T-helper 1 cell treated with Interleukin-12 subunit alpha and Interleukin-12 subunit beta and Interleukin-4 antibody, amounts not matched to agents 30 μg/mL and 1 μg/mL, for 36 hours (primary cell): ENCODE measurements at regions not wholly inside any gene's neighbourhood (a gene's known extent, or its start where the extent isn't known, plus 50 kb on each side); places are given as distances from the start of the nearest gene placed in this dataset.

Source experiments
- H3K27ac Mint-ChIP-seq: one replicate; pipeline ENCODE4 v1.8.0; 2021; ENCODE audit warnings: mild to moderate bottlenecking, mixed read lengths
- H3K27me3 Mint-ChIP-seq: one replicate; pipeline ENCODE4 v1.8.0; 2021; ENCODE audit warnings: low read depth, mixed read lengths
- H3K36me3 Mint-ChIP-seq: one replicate; pipeline ENCODE4 v1.8.0; 2021; ENCODE audit warnings: low read depth, mixed read lengths
- H3K4me1 Mint-ChIP-seq: one replicate; pipeline ENCODE4 v1.8.0; 2021; ENCODE audit warnings: low read depth, mixed read lengths
- H3K4me3 Mint-ChIP-seq: one replicate; pipeline ENCODE4 v1.8.0; 2021; ENCODE audit warnings: mild to moderate bottlenecking, moderate library complexity, mixed read lengths
- H3K9me3 Mint-ChIP-seq: one replicate; pipeline ENCODE4 v1.8.0; 2021; ENCODE audit warnings: mixed read lengths

DNA sequence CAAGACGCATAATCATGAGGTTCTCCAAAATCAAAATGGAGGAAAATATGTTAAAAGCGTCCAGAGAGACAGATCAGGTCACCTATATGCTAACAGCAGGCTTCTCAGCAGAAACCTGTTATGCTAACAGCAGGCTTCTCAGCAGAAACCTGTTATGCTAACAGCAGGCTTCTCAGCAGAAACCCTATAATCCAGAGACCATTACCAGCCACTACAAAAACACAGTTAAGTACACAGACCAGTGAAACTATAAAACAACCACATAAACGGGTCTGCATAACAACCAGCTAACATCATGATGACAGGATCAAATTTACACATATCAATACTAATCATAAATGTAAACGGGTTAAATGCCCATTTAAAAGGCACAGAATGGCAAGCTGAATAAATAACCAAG is 1548.4 kb upstream of the TMEFF2 start:
- Mint-ChIP-seq H3K4me1 (no peaks in the 10 kb centered on the region), H3K27ac (no peak overlapping the region), H3K9me3 (no peaks in the 10 kb centered on the region), H3K36me3 (no peaks in the 10 kb centered on the region), H3K4me3 (no peak overlapping the region), H3K27me3 (no peaks in the 10 kb centered on the region)

DNA sequence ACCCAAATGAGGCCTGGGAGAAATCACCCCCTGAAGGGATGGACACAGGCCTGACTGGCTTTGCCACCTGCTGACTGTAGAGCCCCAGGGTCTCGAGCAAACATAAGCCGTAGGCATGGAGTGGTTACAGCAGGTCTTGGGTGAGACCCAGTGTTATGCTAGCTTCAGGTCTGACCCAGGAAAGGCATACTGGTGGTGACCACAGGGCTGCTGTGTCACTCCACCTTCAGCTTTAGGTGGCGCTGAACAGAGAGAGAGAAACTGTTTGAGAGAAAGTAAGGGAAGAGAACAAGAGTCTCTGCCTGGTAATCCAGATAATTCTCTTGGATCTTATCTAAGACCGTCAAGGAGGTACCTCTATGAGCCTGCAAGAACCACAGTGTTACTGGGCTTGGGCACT is 1544.2 kb upstream of the TMEFF2 start:
- no peaks in the 10 kb centered on the region for H3K9me3 Mint-ChIP-seq
- no peak overlapping the region for H3K4me3 Mint-ChIP-seq
- H3K27me3 Mint-ChIP-seq: no peaks in the 10 kb centered on the region

DNA sequence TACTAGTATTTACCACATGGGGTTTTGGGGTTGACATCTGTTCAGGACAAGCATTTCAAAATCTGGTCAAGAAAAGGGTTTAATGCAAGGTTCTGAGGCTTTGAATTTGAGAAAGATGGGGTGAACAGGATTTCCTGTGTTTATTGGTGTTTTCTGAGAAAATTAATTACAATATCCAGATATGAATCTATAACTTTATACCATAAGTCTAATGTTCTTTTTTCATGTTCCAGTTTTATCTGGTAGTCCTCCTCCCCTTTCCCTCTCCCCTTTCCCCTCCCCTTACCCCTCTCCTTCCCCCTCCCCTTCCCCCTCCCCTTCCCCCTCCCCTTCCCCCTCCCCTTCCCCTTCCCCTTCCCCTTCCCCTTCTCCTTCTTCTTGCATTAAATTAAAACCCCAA is 1518.2 kb upstream of the TMEFF2 start:
- Mint-ChIP-seq H3K9me3 (peaks cover 3% of the 10 kb centered on the region), H3K36me3 (no peaks in the 10 kb centered on the region), H3K27ac (no peak overlapping the region), H3K4me3 (no peak overlapping the region), H3K4me1 (no peaks in the 10 kb centered on the region), H3K27me3 (no peaks in the 10 kb centered on the region)

More for the DNA sequence above, 1544.2 kb upstream of the TMEFF2 start:
- no peaks in the 10 kb centered on the region for H3K4me1 Mint-ChIP-seq
- H3K36me3 Mint-ChIP-seq: no peaks in the 10 kb centered on the region
- no peak overlapping the region for H3K27ac Mint-ChIP-seq

DNA sequence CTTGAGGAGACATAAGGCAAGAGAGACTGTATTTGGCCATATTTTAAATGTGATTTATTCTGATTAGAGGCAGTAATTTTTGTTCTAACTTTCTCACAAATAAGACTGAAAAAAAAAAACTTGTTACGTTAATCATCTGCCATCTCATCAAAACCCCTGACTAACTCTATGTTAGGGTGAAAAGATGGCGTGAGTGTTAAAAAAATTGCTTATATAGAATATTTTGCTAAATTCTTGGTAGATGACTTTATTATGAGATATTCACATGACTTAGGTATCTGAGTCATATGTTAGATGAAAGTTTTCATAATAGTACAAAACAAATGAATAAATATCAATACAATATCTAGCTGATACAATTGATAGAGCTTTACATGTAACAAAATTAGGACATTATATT is 1508.7 kb upstream of the TMEFF2 start:
- Mint-ChIP-seq H3K27ac (no peak overlapping the region), H3K4me1 (no peaks in the 10 kb centered on the region), H3K36me3 (no peaks in the 10 kb centered on the region), H3K27me3 (no peaks in the 10 kb centered on the region), H3K4me3 (no peak overlapping the region), H3K9me3 (no peaks in the 10 kb centered on the region)

DNA sequence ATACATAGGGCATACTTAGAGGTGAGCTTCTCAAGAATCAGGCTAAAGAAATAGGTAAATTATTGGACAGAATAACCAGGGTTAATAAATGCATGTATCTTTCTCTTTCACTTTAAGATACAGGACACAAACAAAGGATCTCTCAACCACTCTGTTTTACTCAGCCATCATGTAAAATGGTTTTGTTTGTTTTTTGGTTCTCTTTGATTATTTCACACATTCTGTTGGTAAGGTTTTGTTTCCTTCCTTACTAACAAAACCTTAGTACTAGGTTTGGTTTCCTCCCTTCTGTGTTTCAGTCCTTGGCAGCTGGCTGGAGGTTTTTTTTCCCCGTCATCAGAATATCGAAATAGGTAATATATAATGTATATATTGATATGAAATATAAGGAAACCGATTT is 1506.8 kb upstream of the TMEFF2 start:
- Mint-ChIP-seq H3K36me3 (no peaks in the 10 kb centered on the region), H3K9me3 (no peaks in the 10 kb centered on the region), H3K27ac (no peak overlapping the region), H3K27me3 (no peaks in the 10 kb centered on the region), H3K4me3 (no peak overlapping the region), H3K4me1 (no peaks in the 10 kb centered on the region)

DNA sequence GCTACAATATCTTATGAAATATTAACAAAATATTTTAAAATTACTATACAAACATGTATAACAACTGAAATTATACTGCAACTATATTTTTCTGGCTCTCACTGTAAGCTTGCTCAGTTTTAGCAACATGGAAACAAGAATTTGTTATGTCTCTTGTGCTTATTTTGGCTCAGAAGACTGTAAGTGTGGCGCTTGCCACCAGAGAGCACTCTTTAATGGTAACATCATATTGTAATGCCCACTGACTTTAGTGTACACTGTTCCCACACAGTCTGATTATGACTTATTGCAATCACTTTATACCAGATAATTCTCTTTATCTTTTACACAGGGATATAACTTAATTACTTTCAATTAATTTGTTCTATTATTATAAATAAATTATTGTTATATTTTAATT is 1500.6 kb upstream of the TMEFF2 start:
- Mint-ChIP-seq H3K36me3 (no peaks in the 10 kb centered on the region), H3K27me3 (no peaks in the 10 kb centered on the region), H3K4me3 (no peak overlapping the region)

DNA sequence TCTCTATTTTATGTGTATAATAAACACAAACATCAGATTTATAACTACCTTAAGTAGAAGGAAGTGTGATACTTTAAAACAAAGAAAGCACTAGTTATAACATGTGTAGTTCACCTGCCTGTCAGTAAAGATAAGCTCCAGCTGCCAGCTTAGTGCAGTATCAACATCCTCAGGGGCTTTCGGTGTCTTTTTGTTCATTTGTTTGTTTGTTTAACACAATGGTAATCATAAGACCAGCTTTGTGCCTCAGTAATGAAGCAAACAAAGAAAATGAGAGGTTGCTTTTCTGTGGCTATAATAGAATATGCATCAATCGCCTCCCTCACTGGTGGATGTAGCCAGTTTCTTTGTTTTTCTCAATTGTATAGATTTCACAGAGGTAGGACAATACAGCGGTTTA is 1499.0 kb upstream of the TMEFF2 start:
- H3K9me3 Mint-ChIP-seq: no peaks in the 10 kb centered on the region
- H3K27me3 Mint-ChIP-seq: no peaks in the 10 kb centered on the region
- no peak overlapping the region for H3K4me3 Mint-ChIP-seq
- H3K4me1 Mint-ChIP-seq: no peaks in the 10 kb centered on the region
- H3K36me3 Mint-ChIP-seq: no peaks in the 10 kb centered on the region
- H3K27ac Mint-ChIP-seq: no peak overlapping the region

More for the DNA sequence above, 1500.6 kb upstream of the TMEFF2 start:
- no peak overlapping the region for H3K27ac Mint-ChIP-seq
- no peaks in the 10 kb centered on the region for H3K4me1 Mint-ChIP-seq
- no peaks in the 10 kb centered on the region for H3K9me3 Mint-ChIP-seq

DNA sequence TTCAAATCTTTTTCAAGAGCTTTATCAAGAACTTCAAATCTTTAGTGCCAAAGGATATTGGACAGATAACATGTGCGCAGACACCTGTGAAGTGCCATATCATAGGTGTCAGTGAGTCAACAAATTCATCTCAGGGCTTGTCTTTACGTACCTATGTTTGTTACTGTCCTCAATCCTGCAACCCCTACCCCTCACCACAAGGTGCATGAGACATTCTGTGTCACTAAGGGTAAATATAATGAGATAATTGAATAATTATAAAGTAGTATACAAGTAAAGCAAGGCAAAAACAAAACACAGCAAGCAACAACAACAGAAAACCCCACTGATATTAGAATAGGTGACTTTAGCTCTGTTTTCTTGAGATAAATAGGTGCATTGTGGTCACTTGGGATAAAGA is 1495.8 kb upstream of the TMEFF2 start:
- Mint-ChIP-seq H3K36me3 (no peaks in the 10 kb centered on the region), H3K9me3 (no peaks in the 10 kb centered on the region), H3K4me1 (no peaks in the 10 kb centered on the region), H3K4me3 (no peak overlapping the region), H3K27me3 (no peaks in the 10 kb centered on the region), H3K27ac (no peak overlapping the region)

DNA sequence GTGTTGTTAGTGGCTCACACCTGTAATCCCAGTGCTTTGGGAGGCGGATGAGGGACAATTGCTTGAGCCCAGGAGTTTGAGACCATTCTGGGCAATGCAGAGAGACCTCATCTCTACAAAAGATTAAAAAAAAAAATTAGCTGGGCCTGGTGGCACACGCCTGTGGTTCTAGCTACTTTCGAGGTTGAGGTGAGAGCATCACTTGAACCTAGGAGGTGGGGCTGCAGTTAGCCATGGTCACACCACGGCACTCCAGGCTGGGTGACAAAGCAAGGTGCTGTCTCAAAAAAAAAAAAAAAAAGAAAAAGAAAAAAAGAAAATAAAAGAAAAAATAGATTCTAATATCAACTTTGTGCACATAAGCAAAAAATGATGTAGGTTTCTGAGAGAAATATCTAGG is 1492.5 kb upstream of the TMEFF2 start:
- no peaks in the 10 kb centered on the region for H3K36me3 Mint-ChIP-seq
- H3K4me3 Mint-ChIP-seq: no peak overlapping the region
- H3K4me1 Mint-ChIP-seq: no peaks in the 10 kb centered on the region
- H3K27me3 Mint-ChIP-seq: no peaks in the 10 kb centered on the region
- no peak overlapping the region for H3K27ac Mint-ChIP-seq
- H3K9me3 Mint-ChIP-seq: no peaks in the 10 kb centered on the region

DNA sequence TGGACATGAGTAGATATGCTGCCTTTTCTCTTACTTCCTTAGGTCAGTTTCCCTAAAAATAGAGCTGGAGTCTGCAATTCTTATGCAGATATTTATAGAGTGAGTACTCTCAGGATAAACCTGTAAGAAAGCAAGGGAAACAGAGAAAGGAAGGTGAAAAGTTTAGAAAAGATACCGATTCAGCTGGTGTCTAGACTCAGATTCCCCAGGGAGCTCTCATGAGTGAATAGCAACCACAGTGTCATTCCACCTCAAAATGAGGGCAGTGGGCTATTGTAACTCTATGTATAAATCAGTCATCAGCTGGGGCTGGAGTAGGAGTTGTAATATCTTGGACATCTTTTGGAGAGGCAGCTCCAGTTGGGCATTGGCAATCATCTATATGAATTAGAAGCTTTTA is 1485.1 kb upstream of the TMEFF2 start:
- no peaks in the 10 kb centered on the region for H3K9me3 Mint-ChIP-seq
- no peak overlapping the region for H3K4me3 Mint-ChIP-seq
- H3K27me3 Mint-ChIP-seq: no peaks in the 10 kb centered on the region
- no peaks in the 10 kb centered on the region for H3K36me3 Mint-ChIP-seq
- no peaks in the 10 kb centered on the region for H3K4me1 Mint-ChIP-seq
- no peak overlapping the region for H3K27ac Mint-ChIP-seq

DNA sequence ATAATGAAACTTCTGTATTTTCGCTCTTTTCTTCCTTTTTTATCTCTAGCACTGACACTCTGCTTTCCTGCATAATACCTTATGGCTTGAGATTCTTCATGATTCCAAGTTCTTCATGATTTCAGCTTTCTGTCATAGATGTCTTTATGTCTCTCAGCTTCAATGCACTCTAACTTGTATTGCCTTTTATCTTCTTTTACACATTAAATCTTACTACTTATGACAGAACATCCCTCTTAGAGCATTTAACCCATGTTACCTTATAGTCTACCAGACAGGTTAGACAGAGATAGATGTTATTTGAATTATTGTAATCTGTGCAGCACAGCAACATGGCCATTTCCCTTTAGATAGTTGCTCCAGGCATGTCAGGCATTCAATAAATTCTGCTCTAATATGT is 1475.7 kb upstream of the TMEFF2 start:
- H3K27me3 Mint-ChIP-seq: no peaks in the 10 kb centered on the region
- H3K9me3 Mint-ChIP-seq: no peaks in the 10 kb centered on the region
- no peak overlapping the region for H3K4me3 Mint-ChIP-seq
- no peaks in the 10 kb centered on the region for H3K36me3 Mint-ChIP-seq
- H3K27ac Mint-ChIP-seq: no peak overlapping the region
- H3K4me1 Mint-ChIP-seq: no peaks in the 10 kb centered on the region

DNA sequence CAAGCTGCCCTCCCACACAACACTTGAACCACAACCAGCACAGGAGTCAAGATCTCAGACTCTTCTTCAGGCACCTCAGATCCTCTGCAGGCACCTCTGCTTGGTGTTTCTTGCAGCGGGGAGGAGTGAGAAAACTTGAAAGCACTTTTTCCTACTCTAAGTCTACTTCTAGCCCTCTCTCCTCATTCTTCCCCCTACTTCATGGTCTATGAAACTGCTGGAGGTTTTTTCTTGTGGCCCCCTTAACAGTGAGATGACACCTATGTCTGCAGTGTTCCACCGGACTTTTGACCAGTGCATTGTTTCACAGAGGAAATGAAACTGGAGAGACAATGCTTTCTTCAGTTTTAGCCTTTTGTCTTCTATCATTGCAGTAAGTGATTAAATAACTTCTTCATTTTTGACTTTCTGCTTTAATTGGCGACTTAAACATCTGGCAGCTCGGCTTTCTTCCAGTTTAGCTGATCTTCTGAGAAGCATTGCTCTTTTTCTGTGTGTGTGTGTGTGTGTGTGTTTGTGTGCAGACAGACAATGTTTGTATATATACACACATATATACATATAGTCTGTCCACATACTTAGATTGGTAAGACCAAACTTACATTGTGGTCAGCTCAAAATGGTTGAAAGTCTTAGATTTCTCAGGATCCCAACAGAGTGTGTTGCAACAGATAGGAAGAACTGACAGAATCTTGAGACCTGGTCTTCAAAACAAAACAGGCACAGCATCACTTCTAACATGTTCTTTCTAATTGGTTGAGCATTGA is 1474.0 kb upstream of the TMEFF2 start:
- no peaks in the 10 kb centered on the region for H3K27me3 Mint-ChIP-seq
- H3K27ac Mint-ChIP-seq: no peak overlapping the region
- H3K4me3 Mint-ChIP-seq: no peak overlapping the region
- H3K4me1 Mint-ChIP-seq: no peaks in the 10 kb centered on the region
- no peaks in the 10 kb centered on the region for H3K36me3 Mint-ChIP-seq
- no peaks in the 10 kb centered on the region for H3K9me3 Mint-ChIP-seq

DNA sequence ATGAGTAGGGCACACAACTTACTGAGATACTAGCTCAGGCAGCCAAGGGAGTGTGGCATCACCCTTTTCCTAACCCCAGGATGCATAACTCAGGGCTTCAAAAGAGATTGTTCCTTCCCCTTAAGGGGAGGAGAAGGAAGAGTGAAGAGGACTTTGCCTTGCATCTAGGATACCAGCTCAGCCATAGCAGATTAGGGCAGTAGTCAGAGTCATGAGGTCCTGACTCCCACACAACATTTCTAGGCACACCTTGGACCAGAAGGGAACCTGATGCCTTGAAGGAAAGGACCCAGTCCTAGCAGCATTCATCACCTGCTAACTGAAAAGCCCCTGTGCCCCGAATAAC is 1433.2 kb upstream of the TMEFF2 start:
- H3K27ac Mint-ChIP-seq: no peak overlapping the region
- H3K27me3 Mint-ChIP-seq: no peaks in the 10 kb centered on the region
- H3K9me3 Mint-ChIP-seq: peaks cover 4% of the 10 kb centered on the region

DNA sequence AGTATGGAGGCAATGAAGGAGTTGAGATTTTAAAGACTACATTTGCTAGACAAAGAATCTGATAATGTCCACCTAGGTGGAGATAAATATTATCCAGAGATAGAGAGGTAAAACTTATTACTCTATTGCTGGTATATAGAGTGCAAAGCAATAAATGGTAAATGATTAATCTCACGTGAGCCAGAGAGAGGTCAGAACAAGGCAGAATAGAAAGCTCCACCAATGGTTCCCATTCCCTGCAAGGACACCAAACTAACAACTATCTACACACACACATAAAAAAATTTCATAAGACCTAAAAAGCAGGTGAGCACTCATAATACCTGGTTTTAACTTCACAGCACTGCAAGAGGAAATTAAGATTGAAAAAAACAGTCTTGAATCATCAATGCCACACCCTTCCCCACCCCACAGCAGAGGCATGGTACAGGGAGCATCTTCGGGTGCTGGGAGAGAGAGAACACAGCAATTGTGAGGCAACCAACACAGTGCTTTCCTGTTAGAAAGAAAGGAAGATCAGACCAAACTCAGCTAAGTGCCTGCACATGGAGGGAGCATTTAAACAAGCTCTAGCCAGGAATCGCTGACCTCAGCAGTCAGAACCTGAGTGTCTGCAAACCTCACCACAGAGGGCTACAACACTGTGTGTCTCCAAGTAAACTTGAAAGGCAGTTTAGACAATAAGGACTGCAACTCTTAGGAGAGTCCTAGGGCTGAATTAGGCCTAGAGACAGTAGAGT is 1432.6 kb upstream of the TMEFF2 start:
- Mint-ChIP-seq H3K36me3 (no peaks in the 10 kb centered on the region), H3K27ac (no peak overlapping the region), H3K27me3 (no peaks in the 10 kb centered on the region), H3K9me3 (peaks cover 4% of the 10 kb centered on the region), H3K4me1 (no peaks in the 10 kb centered on the region), H3K4me3 (no peak overlapping the region)

More for the DNA sequence above, 1433.2 kb upstream of the TMEFF2 start:
- Mint-ChIP-seq H3K36me3 (no peaks in the 10 kb centered on the region), H3K4me1 (no peaks in the 10 kb centered on the region), H3K4me3 (no peak overlapping the region)

DNA sequence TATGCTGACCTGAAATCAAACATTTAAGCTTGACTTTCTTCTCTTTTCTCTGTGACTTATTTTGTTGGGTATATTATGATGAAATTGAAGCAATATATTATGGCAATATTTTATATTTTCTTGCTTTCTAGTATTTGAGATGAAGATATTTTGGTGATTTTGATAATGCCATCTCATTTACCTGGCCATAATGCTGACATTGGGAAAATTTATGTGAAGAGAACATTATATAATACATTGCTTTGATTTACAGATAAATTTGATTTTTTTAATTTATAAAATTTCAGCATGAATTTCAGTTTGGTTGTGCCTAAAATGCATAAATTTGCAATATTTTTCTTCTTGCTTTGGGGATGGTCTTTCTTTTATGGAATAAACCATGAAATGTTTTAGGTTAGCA is 1413.7 kb upstream of the TMEFF2 start:
- Mint-ChIP-seq H3K4me1 (no peaks in the 10 kb centered on the region), H3K4me3 (no peak overlapping the region), H3K36me3 (no peaks in the 10 kb centered on the region), H3K27me3 (no peaks in the 10 kb centered on the region), H3K9me3 (no peaks in the 10 kb centered on the region), H3K27ac (no peak overlapping the region)
